ENCODE measurements at regions not wholly inside any gene's neighbourhood (a gene's known extent, or its start where the extent isn't known, plus 50 kb on each side); places are given as distances from the start of the nearest gene placed in this dataset.
"Not testable (repeated sequence)": the region's sequence is repeated elsewhere in the genome, so short reads cannot be mapped to it uniquely, and the experiment has no call there.

DNA sequence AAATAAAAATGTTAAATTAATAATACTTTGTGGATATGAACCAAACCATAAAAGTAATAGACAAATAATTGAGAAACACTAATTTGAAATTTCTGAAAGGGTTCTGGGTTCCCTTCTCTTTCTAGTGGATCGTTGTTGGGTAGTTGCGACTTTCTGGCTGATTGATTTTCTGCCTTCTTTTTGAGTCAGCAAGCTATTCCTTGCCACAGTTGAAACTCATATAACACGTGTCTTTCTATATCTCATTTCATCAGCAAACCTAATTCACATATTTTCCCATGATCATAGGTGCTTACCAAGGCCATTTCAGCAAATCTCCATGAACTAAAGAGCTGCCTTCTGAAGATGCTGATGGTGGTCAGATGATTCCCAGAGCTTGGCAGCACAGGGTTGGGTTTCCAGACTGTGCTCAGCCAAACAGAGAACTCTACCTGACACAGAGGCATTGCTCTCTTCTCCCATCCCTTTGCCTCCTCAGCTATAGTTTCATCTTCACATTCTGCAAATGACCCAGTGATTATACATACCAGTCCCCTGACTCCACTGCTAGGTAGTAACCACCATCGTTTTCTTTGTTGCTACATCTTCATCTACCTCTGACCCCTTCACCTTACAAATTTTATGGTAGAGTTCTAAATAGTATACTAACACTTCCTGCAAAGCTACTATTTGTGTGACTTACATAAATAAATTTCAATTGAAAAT is 383.9 kb upstream of the DPH6 start:
- no peak for DNase-seq (ENCODE audit: low spot score)

DNA sequence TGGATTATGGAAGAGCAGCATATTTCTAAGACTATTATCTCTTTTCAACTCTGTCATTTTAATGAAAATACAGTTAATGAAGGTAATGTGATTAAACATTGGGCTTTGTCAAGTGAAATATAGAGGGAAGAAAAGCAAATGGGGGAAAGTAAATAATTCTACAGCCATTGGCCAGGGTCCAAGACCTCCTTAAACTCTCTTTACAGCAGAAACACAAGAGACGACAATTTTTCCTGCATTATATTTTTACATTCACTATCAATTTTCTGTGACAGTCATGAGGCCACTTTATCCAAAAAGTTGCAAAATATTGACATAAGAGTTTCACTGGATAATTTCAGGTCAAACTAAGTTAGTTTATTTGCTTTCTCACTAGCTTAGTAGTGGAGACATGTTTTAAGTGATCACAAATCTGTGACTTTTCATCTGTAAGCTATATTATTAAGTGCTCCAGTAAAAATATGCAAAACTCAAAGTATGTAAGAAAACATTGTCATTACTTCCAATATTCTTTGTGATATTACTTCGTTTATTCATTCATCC is 385.9 kb upstream of the DPH6 start:
- DNase-seq (ENCODE audit: low spot score), result no peak

DNA sequence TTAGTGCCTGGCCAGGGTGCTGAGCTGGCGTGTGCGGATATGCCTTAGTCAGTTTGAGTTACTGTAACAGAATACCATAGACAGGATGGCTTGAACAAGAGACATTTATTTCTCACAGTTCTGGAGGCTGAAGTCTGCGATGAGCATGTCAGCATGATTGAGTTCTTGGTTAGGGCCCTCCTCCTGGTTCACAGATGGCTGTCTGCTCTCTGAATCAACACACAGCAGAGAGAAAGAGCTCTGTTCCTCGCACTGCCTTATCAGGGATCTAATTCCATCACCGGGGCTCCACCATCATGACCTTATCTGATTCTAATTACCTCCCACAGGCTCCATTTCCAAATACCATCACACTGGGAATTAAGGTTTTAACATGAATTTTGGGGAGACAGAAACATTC is 386.6 kb upstream of the DPH6 start:
- DNase-seq (ENCODE audit: low spot score), result no peak

DNA sequence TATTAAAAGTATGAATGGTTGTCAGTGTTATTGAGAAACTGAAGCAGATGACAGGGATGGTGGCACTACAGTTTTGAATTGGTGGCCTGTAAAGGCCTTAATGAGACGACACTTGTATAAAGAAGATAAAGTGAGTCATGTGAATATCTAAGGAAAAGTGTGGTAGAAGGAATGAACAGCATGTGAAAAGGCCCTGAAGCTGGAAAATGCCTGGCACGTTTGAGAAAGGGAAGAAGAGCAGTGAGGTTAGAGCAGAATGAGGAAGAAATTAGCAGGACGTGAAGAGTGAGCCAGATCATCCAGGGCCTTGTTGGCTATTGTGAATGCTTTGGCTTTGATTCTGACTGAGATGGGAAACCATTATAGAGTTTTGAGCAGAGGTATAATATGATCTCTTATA is 387.6 kb upstream of the DPH6 start:
- no peak for DNase-seq (ENCODE audit: low spot score)

DNA sequence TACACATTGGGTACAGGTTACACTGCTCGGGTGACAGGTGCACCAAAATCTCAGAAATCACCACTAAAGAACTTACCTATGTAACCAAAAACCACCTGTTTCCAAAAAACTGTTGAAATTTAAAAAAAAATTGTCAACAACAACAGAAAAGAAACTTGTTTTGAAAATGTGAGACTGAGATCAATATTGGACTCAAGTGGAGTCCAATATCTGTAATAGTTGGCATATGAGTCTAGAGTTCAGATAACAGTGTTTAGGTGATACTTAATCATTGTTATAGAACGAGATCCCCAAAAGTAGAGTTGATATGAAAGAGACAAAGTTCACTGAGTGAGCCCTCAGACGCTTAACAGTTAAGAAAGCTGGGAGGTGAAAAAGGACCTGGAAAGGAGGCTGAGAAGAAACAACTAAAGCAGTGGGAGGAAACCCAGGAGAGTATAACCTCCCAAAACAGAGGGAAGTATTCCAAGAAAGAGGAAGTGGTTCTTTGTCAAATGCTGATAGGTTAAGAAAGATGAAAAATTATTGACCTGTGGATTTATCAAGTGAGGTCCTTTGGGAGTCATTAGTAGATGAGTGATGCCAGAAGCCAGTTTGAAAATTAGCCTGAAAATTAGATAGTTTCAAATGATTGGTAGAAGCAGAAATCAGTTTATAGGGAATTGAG is 388.6 kb upstream of the DPH6 start:
- DNase-seq (ENCODE audit: low spot score), result no peak

DNA sequence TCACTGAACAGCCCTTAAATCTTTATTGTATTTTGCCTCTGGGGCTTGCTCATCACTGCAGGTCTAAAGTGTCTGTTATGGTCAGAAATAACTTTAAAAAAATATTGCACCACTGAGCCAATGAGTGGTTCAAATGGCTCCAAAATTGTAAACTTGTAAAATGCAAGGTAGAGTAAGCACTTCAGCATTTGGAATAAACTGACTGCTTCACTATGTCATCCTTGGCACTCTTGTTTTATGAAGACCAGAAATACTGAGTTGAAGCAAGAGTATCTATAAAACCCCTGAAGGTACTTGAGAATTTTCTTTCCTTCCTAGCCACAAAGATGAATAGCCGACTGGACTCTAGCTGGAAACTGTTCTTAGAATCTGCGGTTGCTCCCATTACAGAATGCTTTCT is 390.3 kb upstream of the DPH6 start:
- DNase-seq (ENCODE audit: low spot score), result no peak

DNA sequence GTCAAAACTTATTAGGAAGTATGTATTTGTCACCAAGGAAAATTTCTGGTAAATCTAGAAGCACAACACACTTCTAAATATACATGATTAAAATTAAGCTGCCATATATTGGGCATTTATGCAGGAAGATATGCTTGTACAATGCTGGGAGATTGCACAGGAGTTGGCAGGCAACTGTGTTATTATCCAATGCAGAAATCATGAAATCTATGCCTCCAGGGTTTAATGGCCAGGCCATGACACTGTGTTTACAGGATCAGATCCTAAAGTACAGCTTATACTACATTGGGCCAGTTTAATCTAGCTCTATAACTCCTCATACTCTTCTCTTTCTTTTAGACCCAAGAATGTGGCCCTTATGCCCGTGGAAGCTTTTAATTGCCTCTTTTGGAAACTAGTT is 391.4 kb upstream of the DPH6 start:
- no peak for DNase-seq (ENCODE audit: low spot score)

DNA sequence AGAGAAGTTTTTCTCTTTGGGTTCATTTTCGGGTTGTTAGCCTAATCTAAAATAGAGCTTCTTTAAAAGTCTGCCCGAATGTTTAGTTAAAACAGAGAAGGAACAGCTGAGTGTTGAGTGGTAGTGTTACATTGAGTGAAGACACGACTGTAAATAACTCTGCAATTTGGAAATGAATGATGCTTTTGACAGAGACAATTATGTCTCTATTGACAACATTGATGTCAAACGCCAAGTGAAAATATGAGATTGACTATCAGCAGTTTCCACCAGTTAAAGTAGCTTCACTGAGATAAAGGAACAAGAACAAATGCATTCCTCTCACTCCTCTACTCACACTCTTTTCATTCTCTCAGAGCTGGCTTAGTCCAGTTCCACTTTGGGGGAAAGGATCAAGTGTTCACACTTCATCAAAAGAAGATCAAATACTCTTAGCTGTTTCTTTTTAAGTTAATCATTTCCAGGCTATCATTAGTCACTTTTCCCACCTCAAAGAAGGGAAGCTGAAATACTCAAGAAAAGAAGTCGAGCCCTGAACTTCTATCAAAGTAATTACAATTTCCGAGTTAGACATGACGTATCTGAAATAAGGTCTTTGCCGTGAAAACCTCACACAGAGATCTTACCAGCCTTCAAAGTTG is 399.1 kb upstream of the DPH6 start:
- no peak for DNase-seq (ENCODE audit: low spot score)

DNA sequence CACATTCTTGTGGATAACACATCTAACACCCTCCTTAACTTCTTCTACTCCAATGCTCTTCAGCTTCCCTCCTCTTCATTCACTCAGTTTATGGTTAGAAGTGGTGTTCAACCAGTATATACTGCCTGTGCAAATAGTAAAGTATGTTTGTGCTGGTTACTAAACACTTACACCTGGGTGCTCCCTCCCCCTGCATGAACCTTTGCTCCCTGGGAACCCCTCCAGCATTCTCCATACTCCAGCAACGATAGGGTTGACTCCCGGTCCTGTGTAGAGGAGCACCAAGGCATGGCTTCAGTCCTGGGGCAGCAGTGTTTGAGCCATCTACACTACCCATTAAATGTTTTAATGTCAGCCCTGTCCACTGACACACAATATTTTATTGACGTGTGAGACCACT is 407.5 kb upstream of the DPH6 start:
- no peak for DNase-seq (ENCODE audit: low spot score)

DNA sequence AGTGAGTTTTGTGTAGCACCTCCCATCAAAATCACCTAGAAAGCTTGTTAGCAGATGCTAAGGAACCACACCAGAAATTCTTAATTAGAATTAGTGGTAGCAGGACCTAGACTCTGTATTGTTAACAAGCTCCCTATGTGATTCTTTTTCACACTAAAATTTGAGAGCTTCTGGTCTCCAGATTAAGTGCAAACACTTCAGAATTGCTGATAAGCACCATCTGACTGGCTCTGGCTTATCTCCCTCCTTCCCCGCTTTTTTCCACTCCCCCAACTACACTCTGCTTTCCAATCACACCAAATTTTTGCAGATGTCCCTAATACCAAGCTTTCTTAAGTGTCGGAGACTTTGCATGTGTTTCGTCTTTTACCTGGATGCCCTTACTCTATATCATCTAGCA is 410.1 kb upstream of the DPH6 start:
- no peak for DNase-seq (ENCODE audit: low spot score)

DNA sequence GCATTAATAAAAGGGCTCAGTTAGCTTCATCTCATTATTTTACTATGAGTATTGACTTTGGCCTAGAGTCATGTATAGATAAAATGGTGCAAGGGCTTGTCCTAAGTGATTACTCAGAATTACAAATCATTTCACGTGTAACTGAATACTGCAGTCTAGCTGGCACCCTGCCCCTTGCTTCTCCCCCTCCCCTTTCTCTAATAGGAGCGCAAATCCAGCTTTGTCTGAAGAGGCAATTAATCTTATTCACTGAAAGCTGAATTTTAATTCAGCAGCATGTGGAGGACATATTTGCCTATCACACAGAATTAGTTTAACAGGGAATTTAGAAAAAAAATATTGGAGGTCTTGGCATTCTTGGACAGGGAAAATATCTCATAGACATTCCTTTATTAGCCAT is 412.1 kb upstream of the DPH6 start:
- no peak for DNase-seq (ENCODE audit: low spot score)

DNA sequence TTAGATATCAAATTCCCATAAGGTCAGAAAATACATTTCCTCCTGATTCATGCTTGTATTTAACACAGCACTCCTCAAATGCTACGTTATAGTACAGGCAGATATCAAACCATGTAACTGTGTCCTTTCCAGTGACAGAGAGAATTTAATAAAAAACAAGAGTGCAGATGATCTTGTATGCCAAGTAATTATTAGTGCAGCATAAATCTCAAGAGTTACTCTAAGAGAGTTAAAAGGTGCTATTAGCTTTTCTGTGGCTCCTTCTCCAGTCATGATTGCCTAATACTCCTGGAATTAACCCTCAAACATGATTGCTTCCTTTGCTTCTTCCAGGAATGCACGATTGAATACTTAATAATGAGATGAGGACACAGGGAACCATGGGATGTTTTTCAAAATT is 413.0 kb upstream of the DPH6 start:
- DNase-seq (ENCODE audit: low spot score), result no peak

DNA sequence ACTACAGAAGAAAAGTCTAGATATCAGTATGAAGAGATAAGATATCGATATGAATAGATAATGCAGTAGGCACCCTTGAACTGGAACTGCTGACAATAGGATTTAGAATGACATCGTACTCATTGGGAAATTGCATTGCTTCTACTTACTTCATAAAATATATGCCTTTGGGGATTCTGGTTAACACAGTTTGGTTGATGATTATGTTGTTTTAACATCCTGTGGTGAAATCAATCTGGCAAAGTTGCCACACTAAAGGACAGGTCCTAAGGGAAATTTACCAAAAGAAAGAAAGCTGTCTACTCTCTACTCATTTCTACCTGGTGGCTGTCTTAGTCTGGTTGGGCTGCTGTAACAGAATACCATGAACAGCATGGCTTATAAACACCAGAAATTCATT is 417.4 kb upstream of the DPH6 start:
- no peak for DNase-seq (ENCODE audit: low spot score)

DNA sequence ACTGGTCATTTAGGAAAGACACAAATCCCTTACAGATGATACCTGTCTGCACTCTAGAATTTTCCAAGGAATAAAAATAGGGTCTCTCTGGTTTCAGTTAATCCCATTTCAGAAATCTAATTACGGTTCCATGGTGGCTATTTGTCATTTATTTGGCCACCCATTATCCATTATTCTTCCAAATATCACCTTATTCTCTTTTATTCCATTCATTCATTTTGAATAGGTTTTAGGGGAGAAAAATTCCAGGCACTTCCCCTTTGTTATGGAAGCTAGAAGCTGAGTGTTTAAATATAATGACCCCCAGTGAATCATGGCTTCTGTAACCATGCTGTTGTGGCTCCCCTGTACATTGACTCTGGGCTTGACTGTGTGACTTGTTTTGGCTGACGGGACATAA is 420.8 kb upstream of the DPH6 start:
- DNase-seq (ENCODE audit: low spot score), result no peak

DNA sequence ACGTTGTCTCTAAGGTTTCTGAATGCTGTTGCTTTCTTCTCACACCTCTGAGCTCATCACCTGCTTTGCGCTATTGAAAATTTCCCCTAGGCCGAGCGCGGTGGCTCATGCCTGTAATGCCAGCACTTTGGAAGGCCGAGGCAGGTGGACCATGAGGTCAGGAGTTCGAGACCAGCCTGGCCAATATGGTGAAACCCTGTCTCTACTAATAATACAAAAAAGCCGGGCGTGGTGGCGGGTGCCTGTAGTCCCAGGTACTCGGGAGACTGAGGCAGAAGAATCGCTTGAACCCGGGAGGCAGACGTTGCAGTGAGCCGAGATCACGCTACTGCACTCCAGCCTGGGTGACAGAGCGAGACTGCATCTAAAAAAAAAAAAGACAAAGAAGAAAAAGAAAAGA is 422.0 kb upstream of the DPH6 start:
- not testable (repeated sequence) for DNase-seq (ENCODE audit: low spot score)

DNA sequence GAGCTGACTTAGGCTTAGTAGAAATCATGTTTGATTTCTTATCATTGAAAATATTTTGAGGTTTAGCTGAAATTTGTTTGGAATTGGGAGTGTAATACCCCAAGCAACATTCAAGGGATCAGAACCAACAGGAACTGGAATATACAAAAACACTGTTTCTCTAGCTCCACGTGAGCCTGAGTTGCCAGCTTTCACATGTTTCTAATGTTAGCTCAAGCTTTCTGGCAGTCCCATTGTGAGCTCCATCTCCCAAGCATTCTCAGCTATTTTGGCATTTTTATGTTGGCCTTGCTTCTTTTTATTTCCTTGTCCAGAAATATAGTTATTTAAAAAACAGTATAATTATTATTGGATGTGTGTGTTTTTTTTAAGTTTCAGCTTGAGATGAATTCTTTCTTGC is 427.1 kb upstream of the DPH6 start:
- no peak for DNase-seq (ENCODE audit: low spot score)

DNA sequence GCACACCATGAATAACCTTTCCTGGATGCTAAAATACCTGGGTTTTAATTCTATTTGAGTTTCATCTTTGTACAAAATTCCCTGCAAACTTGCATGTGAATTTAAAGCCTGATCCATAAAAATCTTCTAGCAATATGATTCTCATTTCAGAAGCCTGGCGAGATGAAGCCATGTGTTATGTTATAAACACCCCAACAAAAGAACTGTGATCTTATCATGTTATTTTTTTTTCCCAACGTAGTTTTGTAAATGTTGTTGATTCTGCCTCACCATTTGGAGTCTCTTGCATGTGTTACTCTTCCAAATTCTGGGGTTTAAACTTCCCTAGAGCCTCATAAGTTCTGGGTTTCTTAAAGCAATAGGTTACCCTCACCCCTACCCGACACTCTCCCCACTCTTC is 428.1 kb upstream of the DPH6 start:
- no peak for DNase-seq (ENCODE audit: low spot score)

DNA sequence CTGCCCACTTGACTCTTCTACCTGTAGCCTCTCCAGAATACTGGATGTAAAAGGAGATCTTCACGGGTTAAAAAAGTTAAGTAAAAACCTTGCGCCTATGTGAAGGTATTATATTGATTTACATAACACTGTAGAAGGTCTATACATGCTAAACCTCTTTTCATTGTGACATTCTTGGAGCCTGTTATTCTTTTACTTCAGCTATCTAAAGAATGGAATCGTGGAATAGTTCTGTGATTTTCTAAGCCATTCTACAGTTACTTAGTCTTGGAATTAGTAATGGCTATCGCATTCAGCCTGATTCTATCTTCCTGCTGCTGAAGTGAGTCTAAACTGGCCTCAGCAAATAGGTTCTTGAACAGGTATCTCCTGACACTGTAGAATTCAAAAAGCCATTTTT is 430.0 kb upstream of the DPH6 start:
- DNase-seq (ENCODE audit: low spot score), result no peak

DNA sequence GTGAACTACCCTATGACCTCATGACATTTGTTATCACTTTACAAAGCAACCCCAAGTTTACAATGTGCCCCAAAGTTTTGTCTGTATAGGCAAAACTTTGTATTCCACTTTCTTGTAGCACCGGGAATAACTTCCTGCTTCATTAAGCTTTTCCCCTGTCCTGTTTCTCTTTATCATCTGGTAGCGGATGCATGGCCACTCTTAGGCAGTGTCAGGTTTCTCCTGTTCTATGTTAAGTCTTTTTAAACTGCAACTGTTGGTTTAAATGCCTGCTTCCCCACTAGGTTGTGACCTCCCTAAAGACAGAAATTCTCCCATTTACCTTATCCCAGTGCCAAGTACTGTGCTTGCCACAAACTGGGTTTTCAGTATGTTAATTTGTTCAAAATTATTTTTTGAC is 433.6 kb upstream of the DPH6 start:
- DNase-seq (ENCODE audit: low spot score), result no peak

DNA sequence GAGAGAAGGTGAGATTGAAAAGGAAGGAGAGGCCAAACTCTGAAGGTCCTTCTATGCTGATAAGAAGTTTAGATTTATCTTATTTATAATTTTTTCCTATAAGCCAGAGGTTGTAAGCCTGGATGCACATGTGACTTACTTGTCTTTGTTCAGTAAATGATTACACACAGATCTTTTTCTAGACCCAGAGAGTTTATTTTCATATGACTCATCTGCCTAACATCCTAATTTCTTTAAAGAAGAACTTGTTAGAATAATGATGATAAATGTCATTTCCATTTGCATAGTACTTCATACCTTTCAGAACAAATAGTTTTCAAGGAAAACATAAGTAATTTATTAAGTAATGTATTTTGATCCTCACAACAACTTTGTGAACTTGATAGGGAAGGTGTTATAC is 434.8 kb upstream of the DPH6 start:
- DNase-seq (ENCODE audit: low spot score), result peak; percentile 48

DNA sequence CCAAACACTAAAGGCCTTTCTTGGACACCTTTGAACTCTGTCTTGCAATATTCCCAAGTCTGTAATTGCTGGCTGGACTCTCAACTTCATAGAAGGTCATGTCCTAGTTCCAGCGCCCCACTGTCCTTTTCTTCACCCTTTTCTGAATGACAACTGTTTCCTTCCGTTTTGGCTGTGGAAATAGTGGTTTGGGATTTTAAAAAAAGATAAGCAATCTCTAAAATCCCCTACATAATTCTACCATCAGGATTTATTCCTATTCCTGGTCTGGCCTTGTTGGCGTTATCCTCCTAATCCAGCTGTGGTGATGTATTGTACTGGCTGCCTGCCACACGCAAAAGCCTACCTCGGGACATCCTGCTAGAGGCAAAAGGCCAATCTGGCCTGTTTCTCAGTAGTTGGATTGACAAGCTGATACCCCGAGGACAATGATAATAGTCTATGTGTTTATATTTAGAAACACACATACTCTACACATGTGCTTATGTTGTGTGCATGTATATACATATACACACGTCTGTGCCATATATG is 440.3 kb upstream of the DPH6 start:
- DNase-seq (ENCODE audit: low spot score), result no peak

DNA sequence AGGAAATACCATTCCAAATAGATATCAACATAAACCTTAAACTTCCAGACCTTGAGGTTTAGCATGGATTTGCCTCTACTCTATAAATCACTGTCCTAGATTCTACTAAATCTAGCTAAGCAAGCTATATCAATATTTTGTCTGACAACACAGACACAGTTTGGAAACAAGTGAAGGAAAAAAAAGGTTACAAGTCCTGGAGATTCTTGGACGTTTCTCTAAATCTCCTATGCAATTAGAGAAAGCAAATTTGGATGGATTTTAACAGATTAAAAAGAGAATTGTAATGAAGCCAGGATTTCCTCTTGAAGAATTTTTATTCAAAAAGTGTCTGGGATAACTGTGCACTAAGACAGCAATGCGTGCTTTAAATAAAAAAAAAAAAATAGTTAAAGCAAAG is 441.1 kb upstream of the DPH6 start:
- DNase-seq (ENCODE audit: low spot score), result no peak

DNA sequence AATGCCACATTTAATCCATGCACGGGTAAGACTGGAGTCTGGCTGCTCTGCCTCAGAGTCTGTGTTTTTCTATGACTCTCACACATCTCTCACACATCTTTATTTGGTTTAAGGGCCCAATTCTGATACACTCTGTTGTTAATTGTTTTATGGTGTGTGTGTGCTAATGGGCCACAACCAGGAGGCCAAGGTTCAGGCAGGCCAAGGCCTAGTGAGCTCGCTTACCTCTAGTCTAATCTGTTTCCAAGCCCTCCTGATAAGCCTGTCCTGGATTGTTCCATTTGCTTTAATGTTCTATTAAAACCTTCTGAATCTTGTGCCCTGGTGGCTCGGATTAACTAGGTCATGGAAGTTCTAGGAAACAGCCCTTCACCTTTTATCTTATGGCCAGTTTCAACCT is 445.4 kb upstream of the DPH6 start:
- no peak for DNase-seq (ENCODE audit: low spot score)
